Calu3 (cell line): ENCODE measurements at regions not wholly inside any gene's neighbourhood (a gene's known extent, or its start where the extent isn't known, plus 50 kb on each side); places are given as distances from the start of the nearest gene placed in this dataset.
"Not testable (repeated sequence)": the region's sequence is repeated elsewhere in the genome, so short reads cannot be mapped to it uniquely, and the experiment has no call there.

ENCODE experiments used
- BruUV-seq: library from RNA; stranded (reverse); fragments of 400-500 nt; replicated peaks from 2 replicates; lab custom pipeline; 2021; lab: Mats Ljungman, UMichigan
- CTCF ChIA-PET: fragments of 300-600 bp; sonication (Branson Sonifier 250); formaldehyde crosslinking; loops from one replicate; lab custom pipeline; 2022; ENCODE audit warnings: antibody characterized with exemption; lab: Charles Lee
- DNase-seq: peaks from one replicate; pipeline ENCODE4 v3.0.0; 2022
- H3K27ac Mint-ChIP-seq: one replicate; pipeline ENCODE4 v1.8.0; 2022; ENCODE audit warnings: mixed read lengths; ENCODE audit not compliant: unreplicated experiment
- H3K27me3 Mint-ChIP-seq: one replicate; pipeline ENCODE4 v1.8.0; 2022; ENCODE audit warnings: mixed read lengths; ENCODE audit not compliant: unreplicated experiment
- H3K36me3 Mint-ChIP-seq: one replicate; pipeline ENCODE4 v1.8.0; 2022; ENCODE audit warnings: mild to moderate bottlenecking, moderate library complexity, mixed read lengths; ENCODE audit not compliant: insufficient read depth, unreplicated experiment
- H3K4me1 Mint-ChIP-seq: one replicate; pipeline ENCODE4 v1.8.0; 2022; ENCODE audit warnings: mild to moderate bottlenecking, low read depth, mixed read lengths; ENCODE audit not compliant: unreplicated experiment
- H3K4me3 Mint-ChIP-seq: one replicate; pipeline ENCODE4 v1.8.0; 2022; ENCODE audit warnings: mild to moderate bottlenecking, low read depth, moderate library complexity, mixed read lengths; ENCODE audit not compliant: unreplicated experiment
- H3K9me3 Mint-ChIP-seq: one replicate; pipeline ENCODE4 v1.8.0; 2022; ENCODE audit warnings: low read depth, mixed read lengths; ENCODE audit not compliant: unreplicated experiment
- intact Hi-C: fragments of 100-400 bp; cut with micrococcal nuclease; formaldehyde crosslinking; loops from one replicate; pipeline ENCODE4 v1.10.0; 2022; ENCODE audit not compliant: unreplicated experiment
- TF ChIP-seq, protein P1 (sequence below): fragments of 200-600 bp; IDR thresholded peaks from one replicate; pipeline ENCODE4 v1.8.0; 2022; ENCODE audit warnings: antibody characterized with exemption; ENCODE audit not compliant: unreplicated experiment

DNA sequence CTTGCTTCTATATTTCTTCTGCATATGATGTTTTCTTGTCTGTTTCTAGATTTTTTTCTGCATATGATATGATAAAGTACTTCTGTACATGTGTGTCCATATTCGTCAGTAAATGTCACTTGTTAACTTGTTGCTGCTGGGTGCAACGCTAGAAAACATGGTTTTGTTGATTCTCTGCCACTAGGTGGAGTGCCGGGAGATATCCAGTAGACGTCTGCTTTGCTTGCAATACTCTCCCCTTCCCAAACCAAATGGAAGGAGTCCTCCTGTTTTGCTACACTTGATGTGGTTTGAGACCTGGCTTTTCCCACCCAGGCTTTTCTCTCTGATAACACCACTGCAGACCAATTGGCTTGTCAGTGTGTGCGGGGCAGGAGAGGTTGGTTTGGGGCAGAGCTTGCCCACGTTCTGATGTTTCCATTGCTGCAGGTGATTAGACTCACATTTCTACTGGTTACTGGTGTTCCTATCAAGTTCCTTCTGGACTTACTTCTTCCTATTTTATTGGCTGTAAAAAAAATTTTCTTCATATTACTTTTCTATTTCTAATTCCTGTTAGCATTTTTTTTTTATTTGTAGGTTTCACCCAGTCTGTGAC, 900.0 kb upstream of the CDH10 start:
- no peaks in the 10 kb centered on the region for H3K36me3 Mint-ChIP-seq
- H3K4me3 Mint-ChIP-seq, result no peak overlapping the region
- H3K4me1 Mint-ChIP-seq, result no peaks in the 10 kb centered on the region
- DNase-seq, result peak; percentile 55
- TF ChIP-seq, protein P1, sequence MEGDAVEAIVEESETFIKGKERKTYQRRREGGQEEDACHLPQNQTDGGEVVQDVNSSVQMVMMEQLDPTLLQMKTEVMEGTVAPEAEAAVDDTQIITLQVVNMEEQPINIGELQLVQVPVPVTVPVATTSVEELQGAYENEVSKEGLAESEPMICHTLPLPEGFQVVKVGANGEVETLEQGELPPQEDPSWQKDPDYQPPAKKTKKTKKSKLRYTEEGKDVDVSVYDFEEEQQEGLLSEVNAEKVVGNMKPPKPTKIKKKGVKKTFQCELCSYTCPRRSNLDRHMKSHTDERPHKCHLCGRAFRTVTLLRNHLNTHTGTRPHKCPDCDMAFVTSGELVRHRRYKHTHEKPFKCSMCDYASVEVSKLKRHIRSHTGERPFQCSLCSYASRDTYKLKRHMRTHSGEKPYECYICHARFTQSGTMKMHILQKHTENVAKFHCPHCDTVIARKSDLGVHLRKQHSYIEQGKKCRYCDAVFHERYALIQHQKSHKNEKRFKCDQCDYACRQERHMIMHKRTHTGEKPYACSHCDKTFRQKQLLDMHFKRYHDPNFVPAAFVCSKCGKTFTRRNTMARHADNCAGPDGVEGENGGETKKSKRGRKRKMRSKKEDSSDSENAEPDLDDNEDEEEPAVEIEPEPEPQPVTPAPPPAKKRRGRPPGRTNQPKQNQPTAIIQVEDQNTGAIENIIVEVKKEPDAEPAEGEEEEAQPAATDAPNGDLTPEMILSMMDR, result no peak
- no peaks in the 10 kb centered on the region for H3K27me3 Mint-ChIP-seq
- CTCF ChIA-PET, result no interaction called here
- peaks cover 2% of the 10 kb centered on the region for H3K9me3 Mint-ChIP-seq
- H3K27ac Mint-ChIP-seq, result no peak overlapping the region
- no TSS peak for BruUV-seq
- intact Hi-C loops, result no loop called here

DNA sequence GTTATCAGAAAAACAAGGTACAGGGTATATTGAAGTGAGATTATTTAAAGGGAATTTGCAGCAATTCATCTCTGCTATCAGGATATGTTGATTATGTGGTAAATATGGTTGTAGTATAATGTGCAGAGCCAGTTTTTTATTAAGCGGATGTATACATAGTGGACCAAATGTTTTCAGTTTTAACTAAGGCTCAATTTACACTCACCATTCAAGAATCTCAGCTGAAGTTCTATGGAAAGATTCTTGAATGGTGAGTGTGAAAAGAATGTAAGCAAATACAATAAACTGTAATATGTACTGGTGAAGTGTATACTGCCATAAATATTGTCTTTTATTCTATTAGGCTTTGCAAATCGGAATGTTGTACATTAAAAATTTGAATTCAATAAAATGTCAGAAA, 895.9 kb upstream of the CDH10 start:
- no peak for DNase-seq
- Mint-ChIP-seq H3K27me3 (no peaks in the 10 kb centered on the region), H3K4me3 (no peak overlapping the region), H3K27ac (no peak overlapping the region), H3K9me3 (peaks cover 4% of the 10 kb centered on the region), H3K36me3 (no peaks in the 10 kb centered on the region), H3K4me1 (no peaks in the 10 kb centered on the region)
- no TSS peak for BruUV-seq
- CTCF ChIA-PET, result no interaction called here
- TF ChIP-seq, protein P1, result no peak
- intact Hi-C loops, result no loop called here

DNA sequence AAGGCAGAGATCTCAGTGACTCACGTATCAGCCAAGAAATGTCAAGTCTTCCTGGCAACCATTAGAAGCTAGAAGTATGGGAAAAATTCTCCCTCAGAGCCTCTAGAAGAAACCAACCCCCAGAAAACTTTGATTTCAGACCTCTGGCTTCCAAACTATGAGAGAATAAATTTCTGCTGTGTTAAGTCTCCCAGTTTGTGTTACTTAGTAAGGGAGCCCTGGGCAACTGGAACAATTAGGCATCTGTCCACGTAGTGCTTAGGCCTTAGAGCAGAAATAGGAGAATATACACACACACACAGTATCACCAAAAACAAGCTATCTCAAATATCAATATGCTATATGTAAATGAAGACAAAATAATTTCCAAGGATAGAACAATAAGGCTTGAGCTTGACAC, 894.8 kb upstream of the CDH10 start:
- H3K36me3 Mint-ChIP-seq, result no peaks in the 10 kb centered on the region
- TF ChIP-seq, protein P1, result no peak
- H3K27me3 Mint-ChIP-seq, result no peaks in the 10 kb centered on the region
- intact Hi-C loops, result no loop called here
- no peak for DNase-seq
- no peak overlapping the region for H3K4me3 Mint-ChIP-seq
- CTCF ChIA-PET, result no interaction called here
- no TSS peak for BruUV-seq
- H3K4me1 Mint-ChIP-seq, result no peaks in the 10 kb centered on the region
- H3K27ac Mint-ChIP-seq, result no peak overlapping the region
- peaks cover 4% of the 10 kb centered on the region for H3K9me3 Mint-ChIP-seq

DNA sequence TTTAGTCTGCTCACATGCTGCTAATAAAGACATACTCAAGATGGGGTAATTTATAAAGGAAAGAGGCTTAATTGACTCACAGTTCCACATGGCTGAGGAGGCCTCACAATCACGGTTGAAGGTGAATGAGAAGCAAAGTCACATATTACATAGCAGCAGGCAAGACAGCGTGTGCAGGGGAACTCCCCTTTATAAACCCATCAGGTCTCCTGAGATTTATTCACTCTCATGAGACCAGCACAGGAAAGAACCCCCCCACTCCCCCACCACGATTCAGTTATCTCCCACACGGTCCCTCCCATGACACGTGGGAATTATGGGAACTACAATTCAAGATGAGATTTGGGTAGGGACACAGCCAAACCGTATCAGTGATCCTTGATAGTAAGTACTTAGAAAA, 891.7 kb upstream of the CDH10 start:
- intact Hi-C loops, H3K4me3 Mint-ChIP-seq, H3K36me3 Mint-ChIP-seq, H3K27ac Mint-ChIP-seq, BruUV-seq, DNase-seq, H3K27me3 Mint-ChIP-seq, H3K4me1 Mint-ChIP-seq, CTCF ChIA-PET, H3K9me3 Mint-ChIP-seq: not testable (repeated sequence)

DNA sequence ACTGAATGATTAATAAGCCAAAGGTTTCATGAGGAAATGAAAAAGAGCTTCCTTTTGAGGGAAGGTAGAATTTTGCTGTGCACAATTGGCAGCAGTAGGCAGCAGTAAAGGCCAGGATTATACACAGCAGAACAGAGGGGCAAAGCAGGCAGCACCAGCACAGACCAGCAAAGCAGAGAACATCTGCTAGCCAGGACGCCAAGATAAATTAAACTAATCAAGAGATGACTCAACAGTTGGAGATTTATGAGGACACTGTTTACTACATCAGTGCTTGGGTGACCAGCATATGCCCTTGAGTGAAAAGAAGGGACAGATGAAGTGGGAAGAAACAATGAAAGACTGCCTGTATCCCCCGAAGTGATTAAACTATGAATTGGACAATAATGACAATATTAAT, 871.4 kb upstream of the CDH10 start:
- intact Hi-C loops, result no loop called here
- DNase-seq, result no peak
- H3K9me3 Mint-ChIP-seq, result peaks cover 15% of the 10 kb centered on the region

More for the DNA sequence above, 871.4 kb upstream of the CDH10 start:
- Mint-ChIP-seq H3K4me1 (no peaks in the 10 kb centered on the region), H3K36me3 (no peaks in the 10 kb centered on the region), H3K27me3 (no peaks in the 10 kb centered on the region), H3K4me3 (no peak overlapping the region), H3K27ac (no peak overlapping the region)
- no TSS peak for BruUV-seq
- CTCF ChIA-PET, result interaction anchor here (0.7 kb wide), 2 partner anchors 14 to 1497 kb away, joined by 4 read pairs; no protein-coding TSS in a partner anchor
- TF ChIP-seq, protein P1, result no peak
